HG03097 (cell line): ENCODE measurements at regions not wholly inside any gene's neighbourhood (a gene's known extent, or its start where the extent isn't known, plus 50 kb on each side); places are given as distances from the start of the nearest gene placed in this dataset.

Experiments used
- ATAC-seq: cut with Tn5 transposase; IDR thresholded peaks from one replicate; pipeline ENCODE4 v1.9.1; 2021; ENCODE audit not compliant: unreplicated experiment, low FRiP score

- no peak for ATAC-seq
Observed at GRCh38 chr7:17474724-17475344, 176.4 kb downstream of the AHR start.

- ATAC-seq, result no peak
Observed at GRCh38 chr7:17477182-17477581, 178.7 kb downstream of the AHR start.

- no peak for ATAC-seq
Observed at GRCh38 chr7:17481118-17481517, 182.7 kb downstream of the AHR start.

- no peak for ATAC-seq
Observed at GRCh38 chr7:17485368-17485767, 186.9 kb downstream of the AHR start.

GRCh38 chr7:17485904-17486303 is 187.5 kb downstream of the AHR start:
- ATAC-seq, result no peak

GRCh38 chr7:17486835-17487234 is 188.4 kb downstream of the AHR start:
- ATAC-seq, result no peak

- ATAC-seq, result no peak
Observed at GRCh38 chr7:17487343-17487742, 188.9 kb downstream of the AHR start.

GRCh38 chr7:17488829-17489228 is 190.4 kb downstream of the AHR start:
- ATAC-seq, result no peak

- no peak for ATAC-seq
Observed at GRCh38 chr7:17489961-17490360, 191.5 kb downstream of the AHR start.

GRCh38 chr7:17490825-17491224 is 192.4 kb downstream of the AHR start:
- no peak for ATAC-seq

- no peak for ATAC-seq
Observed at GRCh38 chr7:17492437-17492836, 194.0 kb downstream of the AHR start.

- no peak for ATAC-seq
Observed at GRCh38 chr7:17493446-17493845, 195.0 kb downstream of the AHR start.

- no peak for ATAC-seq
Observed at GRCh38 chr7:17495655-17496394, 197.4 kb downstream of the AHR start.

GRCh38 chr7:17497136-17497535 is 198.7 kb downstream of the AHR start:
- ATAC-seq, result no peak

GRCh38 chr7:17497549-17498167 is 199.2 kb downstream of the AHR start:
- ATAC-seq, result no peak

- ATAC-seq, result no peak
Observed at GRCh38 chr7:17498230-17498629, 199.8 kb downstream of the AHR start.

- no peak for ATAC-seq
Observed at GRCh38 chr7:17500736-17501135, 202.3 kb downstream of the AHR start.

GRCh38 chr7:17501441-17502212 is 203.2 kb downstream of the AHR start:
- ATAC-seq, result no peak

- ATAC-seq, result no peak
Observed at GRCh38 chr7:17502213-17503060, 204.0 kb downstream of the AHR start.

- no peak for ATAC-seq
Observed at GRCh38 chr7:17506095-17506494, 207.6 kb downstream of the AHR start.
